NCI-H1092 treated with DMSO at 0.1 percent for 48 hours (cell line): ENCODE measurements at regions not wholly inside any gene's neighbourhood (a gene's known extent, or its start where the extent isn't known, plus 50 kb on each side); places are given as distances from the start of the nearest gene placed in this dataset.

ENCODE experiments used
- DNase-seq: peaks from one replicate; lab custom pipeline; 2025; lab: John Stamatoyannopoulos, UW

GRCh38 chr5:143870362-143870761 lies 58.4 kb downstream of the HMHB1 start:
- DNase-seq, result no peak

- no peak for DNase-seq
Observed at GRCh38 chr5:143870871-143871632, 59.1 kb downstream of the HMHB1 start.

GRCh38 chr5:143871672-143872071 lies 59.7 kb downstream of the HMHB1 start:
- DNase-seq, result no peak

GRCh38 chr5:143874312-143874711 lies 62.4 kb downstream of the HMHB1 start:
- DNase-seq, result peak; percentile 19

GRCh38 chr5:143877196-143877595 lies 65.2 kb downstream of the HMHB1 start:
- no peak for DNase-seq

GRCh38 chr5:143878430-143878829 lies 66.5 kb downstream of the HMHB1 start:
- DNase-seq, result no peak

GRCh38 chr5:143879646-143880045 lies 67.7 kb downstream of the HMHB1 start:
- peak; percentile 6 for DNase-seq

- DNase-seq, result no peak
Observed at GRCh38 chr5:143880178-143880577, 68.2 kb downstream of the HMHB1 start.

GRCh38 chr5:143882520-143882919 lies 70.6 kb downstream of the HMHB1 start:
- no peak for DNase-seq

- DNase-seq, result peak; percentile 36
Observed at GRCh38 chr5:143886096-143886495, 74.1 kb downstream of the HMHB1 start.

- peak; percentile 91 for DNase-seq
Observed at GRCh38 chr5:143886651-143887638, 75.0 kb downstream of the HMHB1 start.

GRCh38 chr5:143887903-143888665 lies 76.1 kb downstream of the HMHB1 start:
- peak; percentile 48 for DNase-seq

GRCh38 chr5:143888912-143889311 lies 77.0 kb downstream of the HMHB1 start:
- no peak for DNase-seq

- no peak for DNase-seq
Observed at GRCh38 chr5:143889986-143890385, 78.0 kb downstream of the HMHB1 start.

GRCh38 chr5:143890487-143890886 lies 78.5 kb downstream of the HMHB1 start:
- DNase-seq, result peak; percentile 15

- no peak for DNase-seq
Observed at GRCh38 chr5:143892271-143892670, 80.3 kb downstream of the HMHB1 start.

GRCh38 chr5:143892908-143893307 lies 80.9 kb downstream of the HMHB1 start:
- DNase-seq, result no peak

- peak; percentile 6 for DNase-seq
Observed at GRCh38 chr5:143893638-143894037, 81.7 kb downstream of the HMHB1 start.

- DNase-seq, result no peak
Observed at GRCh38 chr5:143896516-143896915, 84.6 kb downstream of the HMHB1 start.

GRCh38 chr5:143896966-143897365 lies 85.0 kb downstream of the HMHB1 start:
- no peak for DNase-seq

- DNase-seq, result no peak
Observed at GRCh38 chr5:143898381-143898780, 86.4 kb downstream of the HMHB1 start.

- DNase-seq, result no peak
Observed at GRCh38 chr5:143898916-143899591, 87.1 kb downstream of the HMHB1 start.
